ENCODE measurements at regions not wholly inside any gene's neighbourhood (a gene's known extent, or its start where the extent isn't known, plus 50 kb on each side); places are given as distances from the start of the nearest gene placed in this dataset.
"Not testable (repeated sequence)": the region's sequence is repeated elsewhere in the genome, so short reads cannot be mapped to it uniquely, and the experiment has no call there.

DNA sequence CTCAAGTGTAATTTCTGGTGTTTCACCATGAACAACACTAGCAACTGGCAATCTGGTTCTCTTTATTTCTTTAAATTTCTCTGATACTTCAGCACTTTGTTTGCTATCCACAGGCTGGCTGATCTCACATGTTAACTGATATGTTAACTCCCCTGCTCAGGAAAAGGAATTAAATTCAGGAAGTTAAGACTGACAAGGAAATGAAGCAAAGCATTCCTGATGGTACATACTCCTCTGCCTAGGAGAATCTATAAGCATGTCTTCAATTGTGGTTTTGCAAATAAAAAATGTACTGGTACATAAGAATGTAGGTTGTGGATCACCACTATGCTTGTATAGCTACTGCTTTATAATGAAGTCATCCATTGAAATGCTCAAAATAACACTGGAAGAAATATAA, 1119.2 kb upstream of the INTU start:
- H3K36me3 ChIP-seq: no peaks in the 10 kb centered on the region
- no peak overlapping the region for H3K27ac ChIP-seq
- no peaks in the 10 kb centered on the region for H3K27me3 ChIP-seq
- DNase-seq (ENCODE audit: extremely low spot score in 2 of 2): no peak
- no peaks in the 10 kb centered on the region for H3K9me3 ChIP-seq
- intact Hi-C loops (cut with DNase I): loop anchor here (5.0 kb wide), 1 partner anchor 594 kb away; no protein-coding TSS in a partner anchor
- no peak overlapping the region for H3K4me3 ChIP-seq
- no peak for TF ChIP-seq POLR2AphosphoS5 (IDR thresholded peaks at IDR 0.05; ENCODE audit: insufficient read depth in 1 of 2, low read depth in 1 of 2)
- no peak for TF ChIP-seq POLR2A (IDR thresholded peaks at IDR 0.05)
- TF ChIP-seq, protein P1, sequence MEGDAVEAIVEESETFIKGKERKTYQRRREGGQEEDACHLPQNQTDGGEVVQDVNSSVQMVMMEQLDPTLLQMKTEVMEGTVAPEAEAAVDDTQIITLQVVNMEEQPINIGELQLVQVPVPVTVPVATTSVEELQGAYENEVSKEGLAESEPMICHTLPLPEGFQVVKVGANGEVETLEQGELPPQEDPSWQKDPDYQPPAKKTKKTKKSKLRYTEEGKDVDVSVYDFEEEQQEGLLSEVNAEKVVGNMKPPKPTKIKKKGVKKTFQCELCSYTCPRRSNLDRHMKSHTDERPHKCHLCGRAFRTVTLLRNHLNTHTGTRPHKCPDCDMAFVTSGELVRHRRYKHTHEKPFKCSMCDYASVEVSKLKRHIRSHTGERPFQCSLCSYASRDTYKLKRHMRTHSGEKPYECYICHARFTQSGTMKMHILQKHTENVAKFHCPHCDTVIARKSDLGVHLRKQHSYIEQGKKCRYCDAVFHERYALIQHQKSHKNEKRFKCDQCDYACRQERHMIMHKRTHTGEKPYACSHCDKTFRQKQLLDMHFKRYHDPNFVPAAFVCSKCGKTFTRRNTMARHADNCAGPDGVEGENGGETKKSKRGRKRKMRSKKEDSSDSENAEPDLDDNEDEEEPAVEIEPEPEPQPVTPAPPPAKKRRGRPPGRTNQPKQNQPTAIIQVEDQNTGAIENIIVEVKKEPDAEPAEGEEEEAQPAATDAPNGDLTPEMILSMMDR (IDR thresholded peaks at IDR 0.05): no peak
- H3K4me1 ChIP-seq: no peaks in the 10 kb centered on the region

DNA sequence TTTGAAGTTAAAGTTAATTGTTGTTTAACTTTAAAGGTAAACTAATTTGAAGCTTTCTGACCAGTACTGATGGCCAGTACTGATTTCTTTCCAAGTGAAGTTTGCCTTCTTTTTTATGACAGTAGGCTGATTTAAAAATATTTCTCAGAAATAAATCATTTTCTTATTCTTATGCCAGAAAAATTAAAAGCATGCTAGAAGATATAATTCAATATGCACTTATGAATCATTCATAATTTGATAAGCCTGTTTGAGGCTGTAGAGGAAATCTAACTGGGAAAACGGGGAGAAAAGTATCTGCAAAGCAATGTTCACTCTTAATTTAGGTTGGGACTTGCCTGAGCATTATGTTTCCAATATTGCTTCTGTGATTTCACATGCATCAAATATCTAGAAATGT, 1112.0 kb upstream of the INTU start:
- TF ChIP-seq POLR2A (IDR thresholded peaks at IDR 0.05) (no peak), POLR2AphosphoS5 (IDR thresholded peaks at IDR 0.05; ENCODE audit: insufficient read depth in 1 of 2, low read depth in 1 of 2) (no peak)
- TF ChIP-seq, protein P1 (IDR thresholded peaks at IDR 0.05): no peak
- H3K9me3 ChIP-seq: no peaks in the 10 kb centered on the region
- H3K4me1 ChIP-seq: no peaks in the 10 kb centered on the region
- H3K36me3 ChIP-seq: no peaks in the 10 kb centered on the region
- no peaks in the 10 kb centered on the region for H3K27me3 ChIP-seq
- H3K4me3 ChIP-seq: no peak overlapping the region
- DNase-seq (ENCODE audit: extremely low spot score in 2 of 2): no peak
- intact Hi-C loops (cut with DNase I): no loop called here
- no peak overlapping the region for H3K27ac ChIP-seq

DNA sequence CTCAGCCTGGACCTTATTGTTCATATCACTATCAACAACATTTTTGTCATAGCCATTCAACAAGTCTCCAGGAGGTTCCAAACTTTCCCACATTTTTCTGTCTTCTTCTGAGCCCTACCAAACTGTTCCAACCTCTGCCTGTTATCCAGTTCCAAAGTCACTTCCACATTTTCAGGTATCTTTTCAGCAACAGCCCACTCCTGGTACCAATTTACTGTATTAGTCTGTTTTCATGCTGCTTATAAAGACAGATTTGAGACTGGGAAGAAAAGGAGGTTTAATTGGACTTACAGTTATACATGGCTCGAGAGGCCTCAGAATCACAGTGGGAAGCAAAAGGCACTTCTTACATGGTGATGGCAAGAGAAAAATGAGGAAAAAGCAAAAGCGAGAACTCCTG, 1107.4 kb upstream of the INTU start:
- H3K9me3 ChIP-seq; H3K36me3 ChIP-seq; H3K27ac ChIP-seq; DNase-seq (ENCODE audit: extremely low spot score in 2 of 2); H3K4me3 ChIP-seq; H3K4me1 ChIP-seq; H3K27me3 ChIP-seq; intact Hi-C loops (cut with DNase I): not testable (repeated sequence)

DNA sequence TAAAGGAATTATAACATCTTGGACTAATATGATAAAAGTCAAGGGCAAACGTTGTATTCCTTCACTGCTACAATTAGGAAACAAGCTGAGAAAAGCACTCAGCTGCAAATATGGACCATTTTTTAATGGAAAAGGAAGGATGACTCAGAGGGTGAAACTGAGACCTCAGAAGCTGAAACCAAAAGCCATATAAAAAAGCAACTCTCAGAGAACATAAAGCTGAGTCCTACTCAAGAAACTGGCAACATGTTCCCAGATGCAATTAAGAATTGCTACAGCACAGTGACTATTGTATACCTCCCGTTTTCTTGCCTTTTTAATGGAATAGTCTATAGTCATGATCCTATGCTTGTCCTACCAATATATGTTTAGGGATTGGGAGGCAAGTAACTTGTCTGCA, 1106.4 kb upstream of the INTU start:
- intact Hi-C loops (cut with DNase I): no loop called here
- Histone ChIP-seq H3K4me1 (no peaks in the 10 kb centered on the region), H3K27ac (no peak overlapping the region), H3K36me3 (no peaks in the 10 kb centered on the region), H3K27me3 (no peaks in the 10 kb centered on the region), H3K9me3 (no peaks in the 10 kb centered on the region), H3K4me3 (no peak overlapping the region)
- TF ChIP-seq POLR2A (IDR thresholded peaks at IDR 0.05): no peak
- TF ChIP-seq, protein P1 (IDR thresholded peaks at IDR 0.05): no peak
- no peak for TF ChIP-seq POLR2AphosphoS5 (IDR thresholded peaks at IDR 0.05; ENCODE audit: insufficient read depth in 1 of 2, low read depth in 1 of 2)
- DNase-seq (ENCODE audit: extremely low spot score in 2 of 2): no peak

GRCh38 chr4:126529997-126530396, 1102.8 kb upstream of the INTU start:
- intact Hi-C loops (cut with DNase I): no loop called here
- TF ChIP-seq, protein P1 (IDR thresholded peaks at IDR 0.05): no peak
- no peak for TF ChIP-seq POLR2AphosphoS5 (IDR thresholded peaks at IDR 0.05; ENCODE audit: insufficient read depth in 1 of 2, low read depth in 1 of 2)
- no peak for TF ChIP-seq POLR2A (IDR thresholded peaks at IDR 0.05)
- no peaks in the 10 kb centered on the region for H3K27me3 ChIP-seq
- no peaks in the 10 kb centered on the region for H3K36me3 ChIP-seq
- DNase-seq (ENCODE audit: extremely low spot score in 2 of 2): no peak
- no peaks in the 10 kb centered on the region for H3K9me3 ChIP-seq
- no peaks in the 10 kb centered on the region for H3K4me1 ChIP-seq
- no peak overlapping the region for H3K4me3 ChIP-seq
- H3K27ac ChIP-seq: no peak overlapping the region
